ENCODE measurements at regions not wholly inside any gene's neighbourhood (a gene's known extent, or its start where the extent isn't known, plus 50 kb on each side); places are given as distances from the start of the nearest gene placed in this dataset.

- no peak for DNase-seq
- ChIA-PET CTCF (ENCODE audit: partially characterized antibody) (no interaction called here), POLR2A (ENCODE audit: partially characterized antibody) (no interaction called here)
- Histone ChIP-seq H3K27me3 (ENCODE audit: insufficient read depth, low read length) (no peaks in the 10 kb centered on the region), H3K36me3 (ENCODE audit: insufficient read depth, low read length) (no peaks in the 10 kb centered on the region), H3K4me1 (ENCODE audit: insufficient read depth, low read length) (no peaks in the 10 kb centered on the region), H3K9me3 (ENCODE audit: control insufficient read depth in 1 of 2, low read length in 2 of 2) (no peaks in the 10 kb centered on the region), H3K4me3 (ENCODE audit: low read length in 2 of 2) (no peak overlapping the region), H3K27ac (ENCODE audit: low read depth, low read length) (no peak overlapping the region)
- Mint-ChIP-seq H3K27ac (no peak overlapping the region), H3K9me3 (no peaks in the 10 kb centered on the region), H3K4me3 (no peak overlapping the region), H3K27me3 (peaks cover 6 to 11% of the 10 kb centered on the region in 2 donors), H3K4me1 (peaks cover 0 to 1% (median 0%) of the 10 kb centered on the region in 4 donors), H3K36me3 (no peaks in the 10 kb centered on the region)
- intact Hi-C loops (cut with micrococcal nuclease): no loop called here
Observed at GRCh38 chr2:105460048-105460732, 61.3 kb upstream of the FHL2 start.

GRCh38 chr2:105458076-105458475 lies 59.2 kb upstream of the FHL2 start:
- Histone ChIP-seq H3K36me3 (ENCODE audit: insufficient read depth, low read length) (no peaks in the 10 kb centered on the region), H3K27ac (ENCODE audit: low read depth, low read length) (no peak overlapping the region), H3K9me3 (ENCODE audit: control insufficient read depth in 1 of 2, low read length in 2 of 2) (no peaks in the 10 kb centered on the region), H3K4me3 (ENCODE audit: low read length in 2 of 2) (no peak overlapping the region), H3K27me3 (ENCODE audit: insufficient read depth, low read length) (no peaks in the 10 kb centered on the region), H3K4me1 (ENCODE audit: insufficient read depth, low read length) (no peaks in the 10 kb centered on the region)
- POLR2A ChIA-PET (ENCODE audit: partially characterized antibody): no interaction called here
- H3K4me1 Mint-ChIP-seq: peaks cover 0 to 1% (median 0%) of the 10 kb centered on the region in 4 donors
- H3K36me3 Mint-ChIP-seq: no peaks in the 10 kb centered on the region
- H3K27me3 Mint-ChIP-seq: peaks cover 5 to 20% of the 10 kb centered on the region in 2 donors
- CTCF ChIA-PET (ENCODE audit: partially characterized antibody): no interaction called here
- no peak overlapping the region for H3K27ac Mint-ChIP-seq
- H3K9me3 Mint-ChIP-seq: no peaks in the 10 kb centered on the region
- no peak for DNase-seq
- H3K4me3 Mint-ChIP-seq: no peak overlapping the region
- intact Hi-C loops (cut with micrococcal nuclease): no loop called here

- Histone ChIP-seq H3K36me3 (ENCODE audit: insufficient read depth, low read length) (no peaks in the 10 kb centered on the region), H3K4me3 (ENCODE audit: low read length in 2 of 2) (no peak overlapping the region), H3K9me3 (ENCODE audit: control insufficient read depth in 1 of 2, low read length in 2 of 2) (no peaks in the 10 kb centered on the region), H3K27me3 (ENCODE audit: insufficient read depth, low read length) (no peaks in the 10 kb centered on the region), H3K4me1 (ENCODE audit: insufficient read depth, low read length) (no peaks in the 10 kb centered on the region), H3K27ac (ENCODE audit: low read depth, low read length) (no peak overlapping the region)
- DNase-seq: no peak
- H3K4me1 Mint-ChIP-seq: peaks cover 0 to 1% (median 0%) of the 10 kb centered on the region in 4 donors
- intact Hi-C loops (cut with micrococcal nuclease): no loop called here
- peaks cover 5 to 24% of the 10 kb centered on the region in 2 donors for H3K27me3 Mint-ChIP-seq
- ChIA-PET POLR2A (ENCODE audit: partially characterized antibody) (no interaction called here), CTCF (ENCODE audit: partially characterized antibody) (no interaction called here)
- H3K9me3 Mint-ChIP-seq: no peaks in the 10 kb centered on the region
- no peak overlapping the region for H3K4me3 Mint-ChIP-seq
- no peaks in the 10 kb centered on the region for H3K36me3 Mint-ChIP-seq
- no peak overlapping the region for H3K27ac Mint-ChIP-seq
Observed at GRCh38 chr2:105455488-105456003, 56.7 kb upstream of the FHL2 start.

GRCh38 chr2:105454801-105455485 lies 56.1 kb upstream of the FHL2 start:
- Mint-ChIP-seq H3K27ac (no peak overlapping the region), H3K27me3 (peaks cover 3 to 26% of the 10 kb centered on the region in 2 donors), H3K9me3 (no peaks in the 10 kb centered on the region), H3K4me3 (no peak overlapping the region), H3K36me3 (no peaks in the 10 kb centered on the region), H3K4me1 (peaks cover 0 to 1% (median 0%) of the 10 kb centered on the region in 4 donors)
- ChIA-PET CTCF (ENCODE audit: partially characterized antibody) (no interaction called here), POLR2A (ENCODE audit: partially characterized antibody) (no interaction called here)
- intact Hi-C loops (cut with micrococcal nuclease): no loop called here
- no peaks in the 10 kb centered on the region for H3K9me3 ChIP-seq (ENCODE audit: control insufficient read depth in 1 of 2, low read length in 2 of 2)
- no peak overlapping the region for H3K27ac ChIP-seq (ENCODE audit: low read depth, low read length)
- H3K4me3 ChIP-seq (ENCODE audit: low read length in 2 of 2): no peak overlapping the region
- H3K36me3 ChIP-seq (ENCODE audit: insufficient read depth, low read length): no peaks in the 10 kb centered on the region
- H3K27me3 ChIP-seq (ENCODE audit: insufficient read depth, low read length): no peaks in the 10 kb centered on the region
- no peak for DNase-seq
- no peaks in the 10 kb centered on the region for H3K4me1 ChIP-seq (ENCODE audit: insufficient read depth, low read length)

GRCh38 chr2:105451571-105452166 lies 52.8 kb upstream of the FHL2 start:
- Mint-ChIP-seq H3K4me1 (peaks cover 0 to 1% (median 0%) of the 10 kb centered on the region in 4 donors), H3K27ac (no peak overlapping the region), H3K36me3 (no peaks in the 10 kb centered on the region), H3K4me3 (no peak overlapping the region), H3K27me3 (peaks cover 12 to 44% of the 10 kb centered on the region in 2 donors), H3K9me3 (peaks cover 0 to 5% (median 0%) of the 10 kb centered on the region in 8 donors)
- POLR2A ChIA-PET (ENCODE audit: partially characterized antibody): no interaction called here
- no peak overlapping the region for H3K4me3 ChIP-seq (ENCODE audit: low read length in 2 of 2)
- H3K27me3 ChIP-seq (ENCODE audit: insufficient read depth, low read length): peaks cover 7% of the 10 kb centered on the region
- no peaks in the 10 kb centered on the region for H3K36me3 ChIP-seq (ENCODE audit: insufficient read depth, low read length)
- H3K9me3 ChIP-seq (ENCODE audit: control insufficient read depth in 1 of 2, low read length in 2 of 2): no peaks in the 10 kb centered on the region
- CTCF ChIA-PET (ENCODE audit: partially characterized antibody): no interaction called here
- H3K27ac ChIP-seq (ENCODE audit: low read depth, low read length): no peak overlapping the region
- intact Hi-C loops (cut with micrococcal nuclease): no loop called here
- DNase-seq: no peak
- no peaks in the 10 kb centered on the region for H3K4me1 ChIP-seq (ENCODE audit: insufficient read depth, low read length)

GRCh38 chr2:105450471-105450870 lies 51.6 kb upstream of the FHL2 start:
- Histone ChIP-seq H3K27me3 (ENCODE audit: insufficient read depth, low read length) (peaks cover 7% of the 10 kb centered on the region), H3K36me3 (ENCODE audit: insufficient read depth, low read length) (no peaks in the 10 kb centered on the region), H3K9me3 (ENCODE audit: control insufficient read depth in 1 of 2, low read length in 2 of 2) (no peaks in the 10 kb centered on the region), H3K4me3 (ENCODE audit: low read length in 2 of 2) (no peak overlapping the region), H3K4me1 (ENCODE audit: insufficient read depth, low read length) (no peaks in the 10 kb centered on the region), H3K27ac (ENCODE audit: low read depth, low read length) (no peak overlapping the region)
- Mint-ChIP-seq H3K27ac (no peak overlapping the region), H3K4me1 (peaks cover 0 to under 1% (median 0%) of the 10 kb centered on the region in 4 donors), H3K9me3 (peaks cover 0 to 5% (median 0%) of the 10 kb centered on the region in 8 donors), H3K27me3 (peaks cover 14 to 41% of the 10 kb centered on the region in 2 donors), H3K4me3 (no peak overlapping the region), H3K36me3 (no peaks in the 10 kb centered on the region)
- CTCF ChIA-PET (ENCODE audit: partially characterized antibody): no interaction called here
- no peak for DNase-seq
- intact Hi-C loops (cut with micrococcal nuclease): no loop called here
- POLR2A ChIA-PET (ENCODE audit: partially characterized antibody): no interaction called here

- Mint-ChIP-seq H3K4me1 (no peaks in the 10 kb centered on the region), H3K27ac (no peak overlapping the region), H3K27me3 (peaks cover 14 to 36% of the 10 kb centered on the region in 2 donors), H3K4me3 (no peak overlapping the region), H3K9me3 (peaks cover 0 to 5% (median 0%) of the 10 kb centered on the region in 8 donors), H3K36me3 (no peaks in the 10 kb centered on the region)
- DNase-seq: no peak
- CTCF ChIA-PET (ENCODE audit: partially characterized antibody): interaction anchor here (1.1 kb wide), 1 partner anchor 72 kb away, joined by 3 read pairs; no protein-coding TSS in a partner anchor
- POLR2A ChIA-PET (ENCODE audit: partially characterized antibody): no interaction called here
- Histone ChIP-seq H3K27me3 (ENCODE audit: insufficient read depth, low read length) (peaks cover 7% of the 10 kb centered on the region), H3K27ac (ENCODE audit: low read depth, low read length) (no peak overlapping the region), H3K36me3 (ENCODE audit: insufficient read depth, low read length) (no peaks in the 10 kb centered on the region), H3K4me1 (ENCODE audit: insufficient read depth, low read length) (no peaks in the 10 kb centered on the region), H3K9me3 (ENCODE audit: control insufficient read depth in 1 of 2, low read length in 2 of 2) (no peaks in the 10 kb centered on the region), H3K4me3 (ENCODE audit: low read length in 2 of 2) (no peak overlapping the region)
- intact Hi-C loops (cut with micrococcal nuclease): no loop called here
Observed at GRCh38 chr2:105449076-105449475, 50.2 kb upstream of the FHL2 start.

All from CD4-positive, alpha-beta memory T cell (primary cell).